Left ventricle myocardium inferior (tissue), 1 donor: ENCODE measurements at regions not wholly inside any gene's neighbourhood (a gene's known extent, or its start where the extent isn't known, plus 50 kb on each side); places are given as distances from the start of the nearest gene placed in this dataset.

Experiments used
- DNase-seq: peaks from one replicate; pipeline ENCODE4 v3.0.0-alpha.2; 2020
- H3K27ac ChIP-seq: fragments of 200-600 bp; replicated peaks from 2 replicates; pipeline ENCODE4 v1.8.0; 2021
- H3K27me3 ChIP-seq: fragments of 200-600 bp; 2 replicates; pipeline ENCODE4 v1.8.0; 2021; ENCODE audit warnings: low read depth
- H3K36me3 ChIP-seq: fragments of 200-600 bp; 2 replicates; pipeline ENCODE4 v1.8.0; 2021
- H3K4me1 ChIP-seq: fragments of 200-600 bp; 2 replicates; pipeline ENCODE4 v1.8.0; 2021
- H3K4me3 ChIP-seq: fragments of 200-600 bp; 2 replicates; pipeline ENCODE4 v1.8.0; 2021; ENCODE audit warnings: mild to moderate bottlenecking, moderate library complexity
- H3K9me3 ChIP-seq: fragments of 200-600 bp; replicated peaks from 2 replicates; pipeline ENCODE4 v1.8.0; 2021
- CTCF ChIP-seq: fragments of 200-600 bp; IDR thresholded peaks from 2 replicates; pipeline ENCODE4 v1.8.0; 2021; ENCODE audit warnings: antibody characterized with exemption, mild to moderate bottlenecking, borderline replicate concordance
- intact Hi-C: fragments of 100-400 bp; cut with micrococcal nuclease; formaldehyde crosslinking; loops from one replicate; pipeline ENCODE4 v1.11.0; 2022
- donor health status: DM: no; HTN: yes; CAD: no; lungs with severe emphysema.

GRCh38 chr10:127797339-127797738 lies 60.4 kb downstream of the FOXI2 start:
- DNase-seq, result no peak
- intact Hi-C loops, result no loop called here
- TF ChIP-seq CTCF, result no peak
- Histone ChIP-seq H3K9me3 (peaks cover 19% of the 10 kb centered on the region), H3K4me1 (no peaks in the 10 kb centered on the region), H3K36me3 (no peaks in the 10 kb centered on the region), H3K4me3 (no peak overlapping the region), H3K27ac (no peak overlapping the region), H3K27me3 (peaks cover 19% of the 10 kb centered on the region)

- DNase-seq, result no peak
- Histone ChIP-seq H3K27me3 (peaks cover 24% of the 10 kb centered on the region), H3K4me3 (no peak overlapping the region), H3K4me1 (no peaks in the 10 kb centered on the region), H3K36me3 (no peaks in the 10 kb centered on the region), H3K27ac (no peak overlapping the region), H3K9me3 (peaks cover 19% of the 10 kb centered on the region)
- TF ChIP-seq CTCF, result no peak
- intact Hi-C loops, result no loop called here
Measured at GRCh38 chr10:127798111-127798510, 61.1 kb downstream of the FOXI2 start.

GRCh38 chr10:127801302-127801701 lies 64.3 kb downstream of the FOXI2 start:
- Histone ChIP-seq H3K4me1 (no peaks in the 10 kb centered on the region), H3K9me3 (no peaks in the 10 kb centered on the region)
- intact Hi-C loops, result no loop called here

GRCh38 chr10:127802531-127803095 lies 65.6 kb downstream of the FOXI2 start:
- H3K27me3 ChIP-seq, result peaks cover 34% of the 10 kb centered on the region
- H3K4me1 ChIP-seq, result no peaks in the 10 kb centered on the region
- H3K36me3 ChIP-seq, result no peaks in the 10 kb centered on the region
- DNase-seq, result no peak
- no peak for TF ChIP-seq CTCF
- H3K9me3 ChIP-seq, result no peaks in the 10 kb centered on the region
- intact Hi-C loops, result no loop called here
- no peak overlapping the region for H3K27ac ChIP-seq
- no peak overlapping the region for H3K4me3 ChIP-seq

More at GRCh38 chr10:127801302-127801701, 64.3 kb downstream of the FOXI2 start:
- no peak overlapping the region for H3K27ac ChIP-seq
- DNase-seq, result no peak
- H3K27me3 ChIP-seq, result peaks cover 34% of the 10 kb centered on the region
- TF ChIP-seq CTCF, result no peak
- H3K4me3 ChIP-seq, result no peak overlapping the region
- H3K36me3 ChIP-seq, result no peaks in the 10 kb centered on the region

GRCh38 chr10:127804696-127805095 lies 67.7 kb downstream of the FOXI2 start:
- Histone ChIP-seq H3K27ac (no peak overlapping the region), H3K36me3 (no peaks in the 10 kb centered on the region), H3K27me3 (peaks cover 28% of the 10 kb centered on the region), H3K4me1 (no peaks in the 10 kb centered on the region), H3K9me3 (peaks cover 6% of the 10 kb centered on the region), H3K4me3 (no peak overlapping the region)
- no peak for DNase-seq
- no peak for TF ChIP-seq CTCF
- intact Hi-C loops, result no loop called here

- Histone ChIP-seq H3K9me3 (peaks cover 6% of the 10 kb centered on the region), H3K36me3 (no peaks in the 10 kb centered on the region), H3K4me3 (no peak overlapping the region), H3K27me3 (peaks cover 25% of the 10 kb centered on the region), H3K4me1 (no peaks in the 10 kb centered on the region), H3K27ac (no peak overlapping the region)
- no peak for TF ChIP-seq CTCF
- intact Hi-C loops, result no loop called here
- DNase-seq, result no peak
Measured at GRCh38 chr10:127805950-127806349, 69.0 kb downstream of the FOXI2 start.
